GM23338 (cell line): ENCODE measurements at regions not wholly inside any gene's neighbourhood (a gene's known extent, or its start where the extent isn't known, plus 50 kb on each side); places are given as distances from the start of the nearest gene placed in this dataset.

Source experiments
- ATAC-seq: fragments of 200-7000 bp; cut with Tn5 transposase; 3 replicates; pipeline ENCODE4 v1.9.1; 2020
- DNase-seq: peaks from one replicate; pipeline ENCODE4 v3.0.0-alpha.2; 2015; ENCODE audit warnings: low spot score
- H2AFZ ChIP-seq: fragments of 200-600 bp; sonication (generic); 2 replicates; pipeline ENCODE4 v1.8.0; 2016; ENCODE audit warnings: antibody characterized with exemption, mild to moderate bottlenecking, moderate library complexity
- H3F3A ChIP-seq: fragments of 200-600 bp; sonication (generic); replicated peaks from 2 replicates; pipeline ENCODE4 v1.8.0; 2017; ENCODE audit warnings: antibody characterized with exemption, mixed run types, low read depth
- H3K27ac ChIP-seq: fragments of 200-600 bp; sonication (generic); 2 replicates; pipeline ENCODE4 v1.6.1; 2016; ENCODE audit warnings: low read depth
- H3K27me3 ChIP-seq: fragments of 200-600 bp; sonication (generic); 2 replicates; pipeline ENCODE4 v1.8.0; 2016; ENCODE audit warnings: mild to moderate bottlenecking, mixed run types, moderate library complexity; ENCODE audit not compliant: insufficient read depth
- H3K36me3 ChIP-seq: fragments of 200-600 bp; sonication (generic); 2 replicates; pipeline ENCODE4 v1.8.0; 2016; ENCODE audit warnings: mild to moderate bottlenecking; ENCODE audit not compliant: insufficient read depth
- H3K4me1 ChIP-seq: fragments of 200-600 bp; sonication (generic); 2 replicates; pipeline ENCODE4 v1.8.0; 2016; ENCODE audit warnings: mild to moderate bottlenecking, moderate library complexity; ENCODE audit not compliant: insufficient read depth
- H3K4me2 ChIP-seq: fragments of 200-600 bp; sonication (generic); 2 replicates; pipeline ENCODE4 v1.7.1; 2017; ENCODE audit warnings: mixed run types
- H3K4me3 ChIP-seq: fragments of 200-600 bp; sonication (generic); 2 replicates; pipeline ENCODE4 v1.6.1; 2016; ENCODE audit warnings: mixed run types
- H3K79me2 ChIP-seq: fragments of 200-600 bp; sonication (generic); replicated peaks from 2 replicates; pipeline ENCODE4 v1.8.0; 2017; ENCODE audit warnings: mild to moderate bottlenecking; ENCODE audit not compliant: insufficient read depth
- H3K9me2 ChIP-seq: fragments of 200-600 bp; sonication (generic); 2 replicates; pipeline ENCODE4 v1.8.0; 2017; ENCODE audit not compliant: insufficient read depth
- H4K20me1 ChIP-seq: fragments of 200-600 bp; sonication (generic); replicated peaks from 2 replicates; pipeline ENCODE4 v1.8.0; 2017; ENCODE audit warnings: mild to moderate bottlenecking; ENCODE audit not compliant: insufficient read depth
- H3K27ac Mint-ChIP-seq: 2 replicates; pipeline ENCODE4 v1.8.0; 2020; ENCODE audit warnings: inconsistent platforms, mild to moderate bottlenecking, moderate library complexity, mixed read lengths
- H3K27me3 Mint-ChIP-seq: 3 replicates; pipeline ENCODE4 v1.8.0; 2022; ENCODE audit warnings: low read depth, mild to moderate bottlenecking, moderate library complexity, mixed read lengths, inconsistent platforms; ENCODE audit not compliant: insufficient read depth, poor library complexity
- H3K36me3 Mint-ChIP-seq: 3 replicates; pipeline ENCODE4 v1.8.0; 2021; ENCODE audit warnings: low read depth, mild to moderate bottlenecking, inconsistent platforms, moderate library complexity, mixed read lengths
- H3K4me1 Mint-ChIP-seq: 3 replicates; pipeline ENCODE4 v1.8.0; 2020; ENCODE audit warnings: mild to moderate bottlenecking, inconsistent platforms, mixed read lengths
- H3K4me3 Mint-ChIP-seq: 3 replicates; pipeline ENCODE4 v1.8.0; 2021; ENCODE audit warnings: moderate library complexity, mild to moderate bottlenecking, inconsistent platforms, mixed read lengths
- H3K9me3 Mint-ChIP-seq: 3 replicates; pipeline ENCODE4 v1.8.0; 2020; ENCODE audit warnings: moderate library complexity, mild to moderate bottlenecking, inconsistent platforms, mixed read lengths
- CREB1 ChIP-seq: fragments of 250-450 bp; sonication (Bioruptor Pico); IDR thresholded peaks from 2 replicates; pipeline ENCODE4 v1.5.0; 2020; ENCODE audit warnings: low read depth, mild to moderate bottlenecking, moderate library complexity
- EZH2 ChIP-seq: fragments of 200-600 bp; sonication (generic); IDR thresholded peaks from one replicate; pipeline ENCODE4 v1.8.0; 2017; ENCODE audit warnings: antibody characterized with exemption, mild to moderate bottlenecking, low read depth; ENCODE audit not compliant: unreplicated experiment
- EZH2phosphoT487 ChIP-seq: fragments of 200-600 bp; sonication (generic); IDR thresholded peaks from one replicate; pipeline ENCODE4 v1.8.1; 2018; ENCODE audit warnings: antibody characterized with exemption; ENCODE audit not compliant: unreplicated experiment
- JUNB ChIP-seq: IDR thresholded peaks from one replicate; pipeline ENCODE4 v1.6.1; 2016; ENCODE audit warnings: antibody characterized with exemption; ENCODE audit not compliant: unreplicated experiment
- NANOG ChIP-seq: IDR thresholded peaks from 2 replicates; pipeline ENCODE4 v1.6.1; 2016; ENCODE audit warnings: antibody characterized with exemption, borderline replicate concordance
- POLR2AphosphoS5 ChIP-seq: IDR thresholded peaks from 2 replicates; pipeline ENCODE4 v1.6.1; 2016; ENCODE audit warnings: antibody characterized with exemption, low read depth
- REST ChIP-seq: IDR thresholded peaks from one replicate; pipeline ENCODE4 v1.6.1; 2018; ENCODE audit warnings: antibody characterized with exemption; ENCODE audit not compliant: unreplicated experiment
- STAT1 ChIP-seq: IDR thresholded peaks from one replicate; pipeline ENCODE4 v1.6.1; 2016; ENCODE audit warnings: antibody characterized with exemption; ENCODE audit not compliant: unreplicated experiment
- ZNF114 ChIP-seq: fragments of 250-450 bp; sonication (Bioruptor Pico); IDR thresholded peaks from 2 replicates; pipeline ENCODE4 v1.5.0; 2020; ENCODE audit warnings: mild to moderate bottlenecking, moderate library complexity
- ZNF331 ChIP-seq: fragments of 250-450 bp; sonication (Bioruptor Pico); IDR thresholded peaks from 2 replicates; pipeline ENCODE4 v1.5.0; 2020; ENCODE audit warnings: low read depth, mild to moderate bottlenecking, moderate library complexity
- ZNF462 ChIP-seq: fragments of 250-450 bp; sonication (Bioruptor Pico); IDR thresholded peaks from 2 replicates; pipeline ENCODE4 v1.5.0; 2020; ENCODE audit warnings: mild to moderate bottlenecking, moderate library complexity

DNA sequence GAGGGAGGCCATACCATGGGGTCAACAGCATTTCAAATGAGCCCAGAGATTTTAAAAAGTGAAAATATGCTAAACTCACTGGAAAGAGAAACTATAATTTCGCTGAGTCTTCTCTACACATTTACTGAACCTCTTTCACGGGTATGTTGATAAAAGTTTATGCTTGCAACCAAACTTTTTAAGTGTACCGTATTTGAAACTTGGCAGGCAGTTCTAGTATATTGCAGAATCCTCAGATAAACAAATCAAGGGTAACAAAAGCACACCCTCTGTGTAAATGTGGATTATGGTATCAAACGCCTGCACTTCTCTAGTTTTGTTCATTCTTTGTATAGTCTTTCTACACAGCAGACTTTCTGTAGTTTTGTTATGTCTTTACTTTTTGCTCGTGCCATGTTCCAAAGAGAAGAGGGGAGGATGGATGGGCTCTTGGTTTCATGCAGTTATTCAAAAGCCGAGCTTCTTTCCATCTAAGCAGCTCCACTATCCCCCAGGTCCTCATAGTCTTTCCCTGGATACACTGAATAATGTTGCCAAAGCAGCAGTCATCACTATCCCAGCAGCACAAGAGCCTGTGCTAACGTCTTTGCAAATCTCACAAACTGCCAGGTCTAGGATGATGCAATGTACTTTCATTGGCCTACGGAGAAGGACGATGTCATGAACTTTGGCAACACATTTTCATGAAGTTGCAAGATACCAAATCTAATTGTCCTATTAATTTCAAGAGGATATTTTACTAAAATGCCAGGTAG lies 131.2 kb downstream of the MPP7 start:
- no peak overlapping the region for H3K4me2 ChIP-seq
- no peaks in the 10 kb centered on the region for H3K79me2 ChIP-seq
- peak; percentile 24 for DNase-seq
- H3K27ac ChIP-seq, result no peak overlapping the region
- no peaks in the 10 kb centered on the region for H3K36me3 Mint-ChIP-seq
- H3K4me1 Mint-ChIP-seq, result peaks cover 13% of the 10 kb centered on the region; the same call in 2 of the 3 replicates
- no peak overlapping the region for H2AFZ ChIP-seq
- H3F3A ChIP-seq, result no peaks in the 10 kb centered on the region
- H3K9me3 Mint-ChIP-seq, result no peaks in the 10 kb centered on the region
- no peaks in the 10 kb centered on the region for H3K4me1 ChIP-seq
- H3K27me3 ChIP-seq, result no peaks in the 10 kb centered on the region
- H3K4me3 ChIP-seq, result no peak overlapping the region
- H3K36me3 ChIP-seq, result no peaks in the 10 kb centered on the region
- no peak overlapping the region for H3K4me3 Mint-ChIP-seq
- no peaks in the 10 kb centered on the region for H4K20me1 ChIP-seq
- H3K27ac Mint-ChIP-seq, result 0 out of 2 replicates have a peak overlapping the region, but pooled peaks have one; percentile 36
- TF ChIP-seq POLR2AphosphoS5 (no peak), EZH2 (no peak), CREB1 (CRISPR knock-in tag) (no peak), EZH2phosphoT487 (no peak), JUNB (no peak), ZNF462 (CRISPR knock-in tag) (no peak), STAT1 (no peak), REST (no peak), NANOG (no peak), ZNF331 (no peak), ZNF114 (no peak)
- H3K9me2 ChIP-seq, result no peaks in the 10 kb centered on the region
- H3K27me3 Mint-ChIP-seq, result no peaks in the 10 kb centered on the region
- ATAC-seq, result no peak; the same call in 2 of the 3 replicates
